DND-41 (cell line): ENCODE measurements at regions not wholly inside any gene's neighbourhood (a gene's known extent, or its start where the extent isn't known, plus 50 kb on each side); places are given as distances from the start of the nearest gene placed in this dataset.

Experiments
- CTCF ChIP-seq: IDR thresholded peaks from 2 replicates; pipeline ENCODE4 v1.5.1; 2012; ENCODE audit warnings: borderline replicate concordance, low read length, moderate library complexity, mild to moderate bottlenecking; ENCODE audit not compliant: poor library complexity, severe bottlenecking; ENCODE audit errors: extremely low read depth
- EZH2 ChIP-seq: IDR thresholded peaks from 3 replicates; pipeline ENCODE4 v1.6.1; 2012; ENCODE audit warnings: borderline replicate concordance, low read depth, mild to moderate bottlenecking, moderate library complexity, low read length, inconsistent platforms; ENCODE audit not compliant: severe bottlenecking

DNA sequence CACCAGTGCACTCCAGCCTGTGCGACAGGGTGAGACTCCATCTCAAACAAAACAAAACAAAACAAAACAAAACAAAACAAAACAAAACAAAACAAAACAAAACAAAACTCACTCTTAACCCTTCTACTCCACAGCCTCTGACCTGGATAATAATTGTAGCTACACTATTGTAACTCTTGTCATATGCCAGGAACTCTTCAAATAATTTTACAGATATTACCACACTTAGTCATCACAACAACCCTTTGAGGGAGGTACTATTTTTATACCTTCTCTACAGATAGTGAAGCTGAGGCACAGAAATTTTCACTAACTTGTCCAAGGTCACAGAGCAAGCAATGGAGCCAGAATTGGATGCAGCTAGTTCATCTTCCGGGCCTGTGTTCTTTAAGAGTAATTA, 547.8 kb downstream of the ADGRL2 start:
- no peak for TF ChIP-seq CTCF
- TF ChIP-seq EZH2: no peak
